ENCODE measurements at regions not wholly inside any gene's neighbourhood (a gene's known extent, or its start where the extent isn't known, plus 50 kb on each side); places are given as distances from the start of the nearest gene placed in this dataset.

DNA sequence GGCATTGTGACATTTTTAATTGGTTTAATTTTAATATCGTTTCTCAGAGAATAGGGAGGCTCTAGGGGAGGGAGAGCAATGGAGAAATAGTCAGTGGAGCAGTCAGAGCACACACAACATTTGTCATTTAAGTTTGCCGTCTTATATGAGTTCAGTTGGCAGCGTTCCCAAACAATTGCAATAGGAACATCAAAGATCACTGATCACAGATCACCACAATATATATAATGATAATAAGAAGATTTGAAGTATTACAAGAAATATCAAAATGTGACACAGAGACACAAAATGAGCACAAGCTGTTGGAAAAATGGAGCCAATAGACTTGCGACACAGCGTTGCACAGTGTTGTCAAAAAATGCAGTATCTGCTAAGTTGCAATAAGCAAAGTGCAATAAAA is 303.7 kb downstream of the CDH19 start:
- H3K4me3 ChIP-seq (ENCODE audit: low read depth, low read length), result no peak overlapping the region
- TF ChIP-seq, protein P1, sequence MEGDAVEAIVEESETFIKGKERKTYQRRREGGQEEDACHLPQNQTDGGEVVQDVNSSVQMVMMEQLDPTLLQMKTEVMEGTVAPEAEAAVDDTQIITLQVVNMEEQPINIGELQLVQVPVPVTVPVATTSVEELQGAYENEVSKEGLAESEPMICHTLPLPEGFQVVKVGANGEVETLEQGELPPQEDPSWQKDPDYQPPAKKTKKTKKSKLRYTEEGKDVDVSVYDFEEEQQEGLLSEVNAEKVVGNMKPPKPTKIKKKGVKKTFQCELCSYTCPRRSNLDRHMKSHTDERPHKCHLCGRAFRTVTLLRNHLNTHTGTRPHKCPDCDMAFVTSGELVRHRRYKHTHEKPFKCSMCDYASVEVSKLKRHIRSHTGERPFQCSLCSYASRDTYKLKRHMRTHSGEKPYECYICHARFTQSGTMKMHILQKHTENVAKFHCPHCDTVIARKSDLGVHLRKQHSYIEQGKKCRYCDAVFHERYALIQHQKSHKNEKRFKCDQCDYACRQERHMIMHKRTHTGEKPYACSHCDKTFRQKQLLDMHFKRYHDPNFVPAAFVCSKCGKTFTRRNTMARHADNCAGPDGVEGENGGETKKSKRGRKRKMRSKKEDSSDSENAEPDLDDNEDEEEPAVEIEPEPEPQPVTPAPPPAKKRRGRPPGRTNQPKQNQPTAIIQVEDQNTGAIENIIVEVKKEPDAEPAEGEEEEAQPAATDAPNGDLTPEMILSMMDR (IDR thresholded peaks at IDR 0.05; ENCODE audit: borderline replicate concordance, insufficient read depth, low read depth, low read length), result no peak

DNA sequence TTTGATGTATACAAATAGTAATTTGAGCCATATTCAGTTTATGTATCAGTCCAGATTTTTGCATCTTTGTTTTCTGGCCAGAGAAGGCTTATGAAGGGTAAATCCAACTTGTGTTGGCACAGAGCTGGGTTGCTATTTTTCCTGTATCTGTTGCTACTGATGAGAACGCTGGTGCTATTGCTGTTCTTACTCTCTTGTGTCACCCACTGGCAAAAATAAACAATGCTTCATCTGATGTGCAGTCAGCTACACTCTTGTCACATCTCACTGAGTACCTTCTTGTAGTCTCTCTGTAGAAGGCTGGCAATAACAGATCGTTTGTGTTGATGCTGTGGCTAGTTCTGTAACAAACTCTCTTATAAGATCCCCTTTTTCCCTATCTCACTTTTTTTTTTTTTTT is 323.4 kb downstream of the CDH19 start:
- no peak overlapping the region for H3K4me3 ChIP-seq (ENCODE audit: low read depth, low read length)
- TF ChIP-seq, protein P1 (IDR thresholded peaks at IDR 0.05; ENCODE audit: borderline replicate concordance, insufficient read depth, low read depth, low read length), result no peak

DNA sequence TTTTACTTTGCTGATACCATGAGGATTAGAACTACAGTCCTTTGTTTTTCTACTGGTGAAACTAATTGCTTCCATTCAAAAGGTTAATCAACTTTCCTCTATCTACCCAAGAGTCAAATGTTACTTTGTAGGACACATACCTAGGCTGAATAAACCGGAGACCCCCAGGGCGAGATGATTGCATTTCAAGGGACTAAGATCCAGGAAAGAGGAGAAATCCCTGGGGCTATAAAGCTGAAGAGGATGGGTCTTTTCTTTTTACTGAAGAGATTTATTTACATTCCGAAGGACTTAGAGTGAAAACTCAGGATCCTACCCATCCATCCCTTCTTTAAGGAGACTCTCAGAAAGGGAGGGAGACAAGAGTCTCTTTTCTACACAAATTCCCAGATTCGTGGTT is 331.9 kb downstream of the CDH19 start:
- no peak overlapping the region for H3K4me3 ChIP-seq (ENCODE audit: low read depth, low read length)
- TF ChIP-seq, protein P1 (IDR thresholded peaks at IDR 0.05; ENCODE audit: borderline replicate concordance, insufficient read depth, low read depth, low read length), result no peak

DNA sequence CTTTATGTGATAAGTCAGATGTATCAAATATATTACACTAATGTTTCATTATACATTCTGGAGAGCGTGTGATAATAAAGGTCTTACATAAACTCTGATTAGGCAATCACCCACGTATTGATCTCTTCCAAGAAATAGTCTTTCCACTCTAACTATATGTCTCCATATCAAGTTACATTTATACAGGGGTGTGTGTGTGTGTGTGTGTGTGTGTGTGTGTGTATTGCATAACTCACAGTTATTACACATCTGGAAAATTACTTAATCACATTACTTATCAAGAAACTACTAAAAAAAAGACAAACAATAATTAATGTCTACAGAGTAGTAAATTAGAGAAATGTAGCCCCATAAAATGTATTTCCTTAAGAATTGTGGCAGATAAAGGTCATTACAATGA is 339.8 kb downstream of the CDH19 start:
- no peak overlapping the region for H3K4me3 ChIP-seq (ENCODE audit: low read depth, low read length)

DNA sequence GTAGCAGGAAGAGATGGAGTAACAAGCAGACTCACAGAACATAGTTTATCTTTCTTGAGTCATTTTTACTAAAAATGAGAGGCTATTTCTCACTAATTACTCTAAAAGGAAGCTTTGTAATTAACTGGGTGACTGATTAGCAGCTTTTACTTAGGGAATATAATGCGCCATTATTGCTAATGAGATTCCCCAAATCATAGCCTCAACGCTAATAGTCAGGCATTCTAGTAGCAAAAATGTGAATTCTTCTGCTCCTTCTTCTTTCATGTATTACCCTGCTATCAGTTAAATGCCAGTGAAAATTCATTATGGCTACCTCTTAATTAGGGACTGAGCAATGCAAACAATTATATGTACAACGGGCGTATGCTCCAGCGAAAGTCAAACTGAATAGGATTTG is 349.8 kb downstream of the CDH19 start:
- TF ChIP-seq, protein P1 (IDR thresholded peaks at IDR 0.05; ENCODE audit: borderline replicate concordance, insufficient read depth, low read depth, low read length), result no peak

More for the DNA sequence above, 339.8 kb downstream of the CDH19 start:
- TF ChIP-seq, protein P1 (IDR thresholded peaks at IDR 0.05; ENCODE audit: borderline replicate concordance, insufficient read depth, low read depth, low read length), result no peak

DNA sequence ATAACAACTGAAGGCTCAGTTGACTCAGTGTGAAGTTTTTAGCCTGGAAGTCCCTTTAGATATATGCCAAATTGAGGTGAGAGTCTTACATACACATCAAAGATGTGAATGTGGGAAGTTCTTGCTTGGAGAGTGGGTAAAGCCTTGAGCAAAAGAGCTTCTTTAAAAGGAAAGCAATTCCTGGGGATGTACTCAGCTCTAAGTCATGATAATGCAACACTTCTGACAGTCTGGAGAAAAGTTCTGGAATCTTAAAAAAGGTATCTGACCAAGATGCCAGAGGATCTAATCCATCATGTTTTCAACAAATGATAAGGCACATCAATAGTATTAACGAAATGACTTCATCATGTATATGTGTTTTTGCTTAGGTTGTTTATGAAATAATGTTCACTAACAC is 351.2 kb downstream of the CDH19 start:
- TF ChIP-seq, protein P1 (IDR thresholded peaks at IDR 0.05; ENCODE audit: borderline replicate concordance, insufficient read depth, low read depth, low read length), result no peak
- no peak overlapping the region for H3K4me3 ChIP-seq (ENCODE audit: low read depth, low read length)

More for the DNA sequence above, 349.8 kb downstream of the CDH19 start:
- H3K4me3 ChIP-seq (ENCODE audit: low read depth, low read length), result no peak overlapping the region

GRCh38 chr18:66235206-66235605 is 368.7 kb downstream of the CDH19 start:
- TF ChIP-seq, protein P1 (IDR thresholded peaks at IDR 0.05; ENCODE audit: borderline replicate concordance, insufficient read depth, low read depth, low read length), result no peak

More at GRCh38 chr18:66235206-66235605, 368.7 kb downstream of the CDH19 start:
- H3K4me3 ChIP-seq (ENCODE audit: low read depth, low read length), result no peak overlapping the region
